Astrocyte (in vitro differentiated cells and primary cell): ENCODE measurements at regions not wholly inside any gene's neighbourhood (a gene's known extent, or its start where the extent isn't known, plus 50 kb on each side); places are given as distances from the start of the nearest gene placed in this dataset.

Experiments
- CTCF ChIP-seq: IDR thresholded peaks from 2 replicates; pipeline ENCODE4 v1.5.1; 2011; ENCODE audit warnings: low read depth, mild to moderate bottlenecking, inconsistent platforms, low read length, moderate library complexity; ENCODE audit not compliant: insufficient read depth
- EZH2 ChIP-seq: IDR thresholded peaks from 2 replicates; pipeline ENCODE4 v1.6.1; 2012; ENCODE audit warnings: mild to moderate bottlenecking, low read length, inconsistent platforms; ENCODE audit not compliant: insufficient read depth

GRCh38 chrX:116897526-116897925 is 434.8 kb upstream of the CT83 start:
- no peak for TF ChIP-seq CTCF
- no peak for TF ChIP-seq EZH2
